H1 (cell line): ENCODE measurements at regions not wholly inside any gene's neighbourhood (a gene's known extent, or its start where the extent isn't known, plus 50 kb on each side); places are given as distances from the start of the nearest gene placed in this dataset.

Experiments used
- CTCF ChIA-PET: fragments of 300-600 bp; sonication (Branson Sonifier 250); formaldehyde crosslinking; loops from one replicate; lab custom pipeline; 2021; ENCODE audit not compliant: partially characterized antibody; lab: Charles Lee
- POLR2A ChIA-PET: fragments of 300-600 bp; sonication (Branson Sonifier 250); formaldehyde crosslinking; loops from one replicate; lab custom pipeline; 2021; ENCODE audit warnings: inconsistent platforms; ENCODE audit not compliant: partially characterized antibody; lab: Charles Lee
- DNase-seq, 2 experiments: peaks; one replicate each; pipeline versions ENCODE4 v3.0.0 to v3.0.0-alpha.2; 2010 to 2022; ENCODE audit warnings: low spot score in 2 of 2, low read depth in 1 of 2, mixed read lengths in 1 of 2
- FAIRE-seq: peaks from 2 replicates; lab custom pipeline; 2011; peaks lifted over from hg19 to GRCh38; lab: Jason Lieb, UNC
- H2AFZ ChIP-seq: 2 replicates; pipeline ENCODE4 v1.8.1; 2012; ENCODE audit warnings: low read length, inconsistent platforms
- H2AK5ac ChIP-seq: 2 replicates; pipeline ENCODE4 v1.6.1; 2013; ENCODE audit warnings: low read depth, low read length
- H2BK120ac ChIP-seq: replicated peaks from 2 replicates; pipeline ENCODE3; 2013; ENCODE audit warnings: low read depth, low read length, inconsistent platforms
- H2BK12ac ChIP-seq: 2 replicates; pipeline ENCODE4 v1.6.1; 2013; ENCODE audit warnings: low read depth, low read length
- H2BK15ac ChIP-seq: 2 replicates; pipeline ENCODE4 v1.6.1; 2013; ENCODE audit warnings: low read length
- H2BK20ac ChIP-seq: 2 replicates; pipeline ENCODE4 v1.6.1; 2013; ENCODE audit warnings: low read length
- H2BK5ac ChIP-seq: 2 replicates; pipeline ENCODE4 v1.6.1; 2013; ENCODE audit warnings: low read depth, low read length
- H3K14ac ChIP-seq: 2 replicates; pipeline ENCODE4 v1.6.1; 2013; ENCODE audit warnings: inconsistent platforms; ENCODE audit not compliant: insufficient read length
- H3K18ac ChIP-seq: 2 replicates; pipeline ENCODE4 v1.6.1; 2013; ENCODE audit warnings: low read length; ENCODE audit errors: extremely low read depth
- H3K23ac ChIP-seq: 2 replicates; pipeline ENCODE4 v1.6.1; 2013; ENCODE audit warnings: inconsistent platforms; ENCODE audit not compliant: insufficient read length
- H3K23me2 ChIP-seq: 2 replicates; pipeline ENCODE4 v1.6.1; 2013; ENCODE audit warnings: low read depth, low read length
- H3K27ac ChIP-seq: 2 replicates; pipeline ENCODE4 v1.6.1; 2011; ENCODE audit warnings: low read depth, low read length, inconsistent platforms
- H3K27me3 ChIP-seq, 4 experiments: replicated peaks in 1 of 4; 1 replicate in 1 of 4; 2 replicates in 3 of 4; pipeline versions ENCODE4 v1.6.1 to v1.8.1; 2011 to 2013; ENCODE audit warnings: low read length in 3 of 4, mild to moderate bottlenecking in 3 of 4, inconsistent platforms in 2 of 4, mixed read lengths in 2 of 4, moderate library complexity in 1 of 4; ENCODE audit not compliant: control insufficient read depth in 3 of 4, insufficient read depth in 3 of 4; ENCODE audit errors: extremely low read depth in 1 of 4
- H3K36me3 ChIP-seq, 4 experiments: 2 replicates each; pipeline versions ENCODE4 v1.6.1 to v1.8.1; 2011 to 2013; ENCODE audit warnings: mild to moderate bottlenecking in 4 of 4, low read length in 3 of 4, moderate library complexity in 2 of 4, control low read depth in 1 of 4, inconsistent platforms in 1 of 4; ENCODE audit not compliant: insufficient read depth in 4 of 4, control insufficient read depth in 2 of 4
- H3K4ac ChIP-seq: replicated peaks from 2 replicates; pipeline ENCODE3; 2013; ENCODE audit warnings: low read length, low read depth, mixed read lengths, inconsistent platforms; ENCODE audit not compliant: insufficient read length
- H3K4me1 ChIP-seq, 4 experiments: replicated peaks in 1 of 4; 1 replicate in 1 of 4; 2 replicates in 3 of 4; pipeline versions ENCODE4 v1.6.1 to v1.8.1; 2011 to 2013; ENCODE audit warnings: low read length in 3 of 4, inconsistent platforms in 2 of 4, mixed read lengths in 1 of 4; ENCODE audit not compliant: insufficient read depth in 4 of 4, control insufficient read depth in 3 of 4
- H3K4me2 ChIP-seq, 2 experiments: 2 replicates each; pipeline versions ENCODE4 v1.6.1 to v1.8.1; 2011 to 2013; ENCODE audit warnings: low read depth in 2 of 2, low read length in 2 of 2, control low read depth in 1 of 2, inconsistent platforms in 1 of 2, mild to moderate bottlenecking in 1 of 2; ENCODE audit not compliant: insufficient read depth in 1 of 2
- H3K4me3 ChIP-seq, 4 experiments: fragments of 200-600, 300-600 bp in 1 of 4; sonication (generic), shearing (Covaris generic), sonication (Bioruptor Twin) in 1 of 4; 2 replicates each; pipeline versions ENCODE4 v1.5.1 to v1.8.1; 2011 to 2016; ENCODE audit warnings: low read length in 4 of 4, low read depth in 3 of 4, control low read depth in 2 of 4, inconsistent platforms in 2 of 4, mild to moderate bottlenecking in 2 of 4, mixed read lengths in 1 of 4, moderate library complexity in 1 of 4; ENCODE audit not compliant: insufficient read depth in 2 of 4; ENCODE audit errors: extremely low read depth in 1 of 4
- H3K56ac ChIP-seq: replicated peaks from 2 replicates; pipeline ENCODE3; 2013; ENCODE audit warnings: low read depth, mild to moderate bottlenecking, mixed read lengths, low read length, inconsistent platforms; ENCODE audit not compliant: insufficient read length
- H3K79me1 ChIP-seq: 2 replicates; pipeline ENCODE4 v1.6.1; 2013; ENCODE audit warnings: low read depth, low read length, control low read depth
- H3K79me2 ChIP-seq, 2 experiments: 2 replicates each; pipeline versions ENCODE4 v1.6.1 to v1.8.1; 2012 to 2013; ENCODE audit warnings: low read length in 2 of 2, mild to moderate bottlenecking in 2 of 2, inconsistent platforms in 1 of 2; ENCODE audit not compliant: insufficient read depth in 2 of 2, control insufficient read depth in 1 of 2
- H3K9ac ChIP-seq, 4 experiments: replicated peaks in 1 of 4; 1 replicate in 1 of 4; 2 replicates in 3 of 4; pipeline versions ENCODE4 v1.6.1 to v1.8.1; 2011 to 2013; ENCODE audit warnings: low read depth in 3 of 4, low read length in 3 of 4, control low read depth in 2 of 4, mild to moderate bottlenecking in 2 of 4, moderate library complexity in 2 of 4, inconsistent platforms in 1 of 4; ENCODE audit errors: extremely low read depth in 1 of 4
- H3K9me3 ChIP-seq, 2 experiments: 2 replicates each; pipeline versions ENCODE4 v1.6.1 to v1.8.1; 2012 to 2013; ENCODE audit warnings: mild to moderate bottlenecking in 2 of 2, moderate library complexity in 2 of 2, control low read depth in 1 of 2, inconsistent platforms in 1 of 2, low read depth in 1 of 2, low read length in 1 of 2, mixed read lengths in 1 of 2; ENCODE audit not compliant: insufficient read depth in 2 of 2
- H4K20me1 ChIP-seq, 2 experiments: replicated peaks in 1 of 2; 2 replicates each; pipeline versions ENCODE3 to v1.8.1; 2011 to 2013; ENCODE audit warnings: inconsistent platforms in 2 of 2, low read length in 2 of 2, mild to moderate bottlenecking in 1 of 2; ENCODE audit not compliant: insufficient read depth in 2 of 2, control insufficient read depth in 1 of 2
- H4K5ac ChIP-seq: 2 replicates; pipeline ENCODE4 v1.6.1; 2013; ENCODE audit warnings: low read length, low read depth, mixed read lengths, inconsistent platforms; ENCODE audit not compliant: insufficient read length
- H4K8ac ChIP-seq: 2 replicates; pipeline ENCODE4 v1.8.0; 2013; ENCODE audit warnings: mild to moderate bottlenecking, moderate library complexity, low read length, inconsistent platforms; ENCODE audit not compliant: insufficient read depth; ENCODE audit errors: extremely low read depth
- H4K91ac ChIP-seq: replicated peaks from 2 replicates; pipeline ENCODE3; 2013; ENCODE audit warnings: low read length, mixed read lengths, inconsistent platforms; ENCODE audit not compliant: insufficient read length
- CHD7 ChIP-seq: fragments of 300-600 bp; sonication (generic); IDR thresholded peaks from 2 replicates; pipeline ENCODE4 v1.7.1; 2012; ENCODE audit warnings: low read length, moderate library complexity, mild to moderate bottlenecking, inconsistent platforms; ENCODE audit not compliant: insufficient replicate concordance
- WGBS, 2 experiments: shearing (Covaris generic) in 1 of 2; methylation state at CpG; one replicate each; pipeline versions ENCODE4 v1.1.6 to v1.1.7; 2013 to 2015; ENCODE audit warnings: low lambda C conversion rate in 2 of 2, mixed read lengths in 2 of 2, inconsistent platforms in 1 of 2, low coverage in 1 of 2, missing lambda C conversion rate in 1 of 2; ENCODE audit not compliant: insufficient replicate concordance in 2 of 2, insufficient coverage in 1 of 2, insufficient read length in 1 of 2; ENCODE audit errors: extremely low coverage in 1 of 2, missing lambda C conversion rate in 1 of 2; 5-methylcytosine and 5-hydroxymethylcytosine counted together

- no peak overlapping the region for H2BK5ac ChIP-seq
- no peak for TF ChIP-seq CHD7
Measured at GRCh38 chr2:150292192-150292591, 195.3 kb downstream of the RND3 start.

More at GRCh38 chr2:150292192-150292591, 195.3 kb downstream of the RND3 start:
- no peaks in the 10 kb centered on the region for H3K79me1 ChIP-seq
- H3K9me3 ChIP-seq, result peaks cover 0 to 5% of the 10 kb centered on the region in 2 experiments; a peak in 1 of 4 replicates
- 94% methylated on average over 1 of the region's 1 CpG; no CpG with 5 or more reads in 1 of the 2 experiments for WGBS, 2 experiments
- H2BK15ac ChIP-seq, result no peak overlapping the region
- H3K56ac ChIP-seq, result no peak overlapping the region
- no peak overlapping the region for H4K8ac ChIP-seq
- H3K4me1 ChIP-seq, result no peaks in the 10 kb centered on the region
- H3K4me2 ChIP-seq, result no peak overlapping the region
- POLR2A ChIA-PET, result no interaction called here
- H3K36me3 ChIP-seq, result no peaks in the 10 kb centered on the region
- H4K5ac ChIP-seq, result no peak overlapping the region
- H4K20me1 ChIP-seq, result no peaks in the 10 kb centered on the region
- FAIRE-seq (no peak), DNase-seq (no peak)
- no peak overlapping the region for H2AK5ac ChIP-seq
- no peaks in the 10 kb centered on the region for H3K27me3 ChIP-seq
- H3K79me2 ChIP-seq, result no peaks in the 10 kb centered on the region
- CTCF ChIA-PET, result no interaction called here
- no peak overlapping the region for H2BK12ac ChIP-seq
- no peak overlapping the region for H3K27ac ChIP-seq
- no peak overlapping the region for H2BK120ac ChIP-seq
- no peak overlapping the region for H4K91ac ChIP-seq
- no peak overlapping the region for H3K23ac ChIP-seq
- H3K14ac ChIP-seq, result no peak overlapping the region
- no peak overlapping the region for H3K18ac ChIP-seq
- H2BK20ac ChIP-seq, result no peak overlapping the region
- no peak overlapping the region for H3K9ac ChIP-seq
- H3K4ac ChIP-seq, result no peak overlapping the region
- H3K4me3 ChIP-seq, result no peak overlapping the region
- no peak overlapping the region for H2AFZ ChIP-seq
- H3K23me2 ChIP-seq, result no peaks in the 10 kb centered on the region
